Gastrocnemius medialis (tissue), 4 donors: ENCODE measurements at regions not wholly inside any gene's neighbourhood (a gene's known extent, or its start where the extent isn't known, plus 50 kb on each side); places are given as distances from the start of the nearest gene placed in this dataset.

Experiments
- POLR2A ChIP-seq, 2 donors: fragments of 450-650 bp; IDR thresholded peaks; one replicate each; pipeline ENCODE4 v1.6.1; 2017; ENCODE audit warnings: antibody characterized with exemption in 2 of 2, mild to moderate bottlenecking in 2 of 2, moderate library complexity in 2 of 2
- TF ChIP-seq, protein P1 (sequence below), 5 experiments: fragments of 450-650 bp in 3 of 5; fragments of 200-600 bp in 2 of 5; sonication (generic) in 2 of 5; IDR thresholded peaks in 4 of 5; conservative IDR thresholded peaks in 1 of 5; 1 replicate in 4 of 5; 2 replicates in 1 of 5; pipeline ENCODE4 v1.5.1; 2016 to 2019; ENCODE audit warnings: antibody characterized with exemption in 5 of 5, mild to moderate bottlenecking in 3 of 5, moderate library complexity in 3 of 5

DNA sequence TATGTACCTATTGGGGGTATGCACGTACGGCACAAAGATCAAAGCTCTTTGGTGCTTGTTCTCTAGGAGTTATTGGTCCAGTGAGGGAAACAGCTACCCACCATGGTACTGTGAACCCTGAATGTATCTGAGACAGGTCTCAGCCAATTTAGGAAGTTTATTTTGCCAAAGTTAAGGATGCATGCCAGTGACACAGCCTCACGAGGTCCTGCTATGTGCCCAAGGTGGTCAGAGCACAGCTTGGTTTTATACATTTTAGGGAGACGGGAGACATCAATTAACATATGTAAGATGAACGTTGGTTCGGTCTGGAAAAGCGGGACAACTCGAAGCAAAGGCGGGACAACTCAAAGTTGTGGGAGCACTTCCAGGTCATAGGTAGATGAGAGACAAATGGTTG, 75.8 kb downstream of the SOWAHC start:
- TF ChIP-seq, protein P1, sequence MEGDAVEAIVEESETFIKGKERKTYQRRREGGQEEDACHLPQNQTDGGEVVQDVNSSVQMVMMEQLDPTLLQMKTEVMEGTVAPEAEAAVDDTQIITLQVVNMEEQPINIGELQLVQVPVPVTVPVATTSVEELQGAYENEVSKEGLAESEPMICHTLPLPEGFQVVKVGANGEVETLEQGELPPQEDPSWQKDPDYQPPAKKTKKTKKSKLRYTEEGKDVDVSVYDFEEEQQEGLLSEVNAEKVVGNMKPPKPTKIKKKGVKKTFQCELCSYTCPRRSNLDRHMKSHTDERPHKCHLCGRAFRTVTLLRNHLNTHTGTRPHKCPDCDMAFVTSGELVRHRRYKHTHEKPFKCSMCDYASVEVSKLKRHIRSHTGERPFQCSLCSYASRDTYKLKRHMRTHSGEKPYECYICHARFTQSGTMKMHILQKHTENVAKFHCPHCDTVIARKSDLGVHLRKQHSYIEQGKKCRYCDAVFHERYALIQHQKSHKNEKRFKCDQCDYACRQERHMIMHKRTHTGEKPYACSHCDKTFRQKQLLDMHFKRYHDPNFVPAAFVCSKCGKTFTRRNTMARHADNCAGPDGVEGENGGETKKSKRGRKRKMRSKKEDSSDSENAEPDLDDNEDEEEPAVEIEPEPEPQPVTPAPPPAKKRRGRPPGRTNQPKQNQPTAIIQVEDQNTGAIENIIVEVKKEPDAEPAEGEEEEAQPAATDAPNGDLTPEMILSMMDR (IDR thresholded peaks at IDR 0.05 in 4 of 5, conservative IDR thresholded peaks at IDR 0.05 in 1 of 5) = no peak
- no peak for TF ChIP-seq POLR2A (IDR thresholded peaks at IDR 0.05)
